ENCODE measurements at regions not wholly inside any gene's neighbourhood (a gene's known extent, or its start where the extent isn't known, plus 50 kb on each side); places are given as distances from the start of the nearest gene placed in this dataset.

DNA sequence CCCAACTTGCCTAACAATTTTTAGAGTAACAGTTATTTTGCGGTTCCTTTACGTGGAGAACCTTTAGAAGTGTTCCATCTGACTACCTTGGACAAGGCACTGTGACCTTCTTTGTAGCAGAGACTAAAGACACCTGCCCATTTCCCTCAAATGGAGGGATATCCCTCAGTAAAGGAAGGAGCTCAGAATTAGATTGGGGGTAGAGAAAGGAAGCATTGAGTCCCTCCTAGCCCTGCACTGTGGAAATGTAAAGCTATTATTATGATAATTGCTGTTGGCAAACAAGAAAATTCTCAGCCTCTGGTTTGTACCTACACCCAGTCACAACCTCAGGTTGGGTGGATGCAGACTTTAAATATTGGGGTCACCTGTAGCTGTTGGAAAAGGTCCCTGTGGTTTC, 72.6 kb upstream of the MACF1 start:
- TF ChIP-seq, protein P1, sequence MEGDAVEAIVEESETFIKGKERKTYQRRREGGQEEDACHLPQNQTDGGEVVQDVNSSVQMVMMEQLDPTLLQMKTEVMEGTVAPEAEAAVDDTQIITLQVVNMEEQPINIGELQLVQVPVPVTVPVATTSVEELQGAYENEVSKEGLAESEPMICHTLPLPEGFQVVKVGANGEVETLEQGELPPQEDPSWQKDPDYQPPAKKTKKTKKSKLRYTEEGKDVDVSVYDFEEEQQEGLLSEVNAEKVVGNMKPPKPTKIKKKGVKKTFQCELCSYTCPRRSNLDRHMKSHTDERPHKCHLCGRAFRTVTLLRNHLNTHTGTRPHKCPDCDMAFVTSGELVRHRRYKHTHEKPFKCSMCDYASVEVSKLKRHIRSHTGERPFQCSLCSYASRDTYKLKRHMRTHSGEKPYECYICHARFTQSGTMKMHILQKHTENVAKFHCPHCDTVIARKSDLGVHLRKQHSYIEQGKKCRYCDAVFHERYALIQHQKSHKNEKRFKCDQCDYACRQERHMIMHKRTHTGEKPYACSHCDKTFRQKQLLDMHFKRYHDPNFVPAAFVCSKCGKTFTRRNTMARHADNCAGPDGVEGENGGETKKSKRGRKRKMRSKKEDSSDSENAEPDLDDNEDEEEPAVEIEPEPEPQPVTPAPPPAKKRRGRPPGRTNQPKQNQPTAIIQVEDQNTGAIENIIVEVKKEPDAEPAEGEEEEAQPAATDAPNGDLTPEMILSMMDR (IDR thresholded peaks at IDR 0.05; ENCODE audit: poor library complexity): no peak
- no peak for TF ChIP-seq EZH2 (IDR thresholded peaks at IDR 0.05; ENCODE audit: borderline replicate concordance)

Measured in hepatocyte (in vitro differentiated cells).